H1 (cell line): ENCODE measurements at regions not wholly inside any gene's neighbourhood (a gene's known extent, or its start where the extent isn't known, plus 50 kb on each side); places are given as distances from the start of the nearest gene placed in this dataset.

Source experiments
- CTCF ChIA-PET: fragments of 300-600 bp; sonication (Branson Sonifier 250); formaldehyde crosslinking; loops from one replicate; lab custom pipeline; 2021; ENCODE audit not compliant: partially characterized antibody; lab: Charles Lee
- POLR2A ChIA-PET: fragments of 300-600 bp; sonication (Branson Sonifier 250); formaldehyde crosslinking; loops from one replicate; lab custom pipeline; 2021; ENCODE audit warnings: inconsistent platforms; ENCODE audit not compliant: partially characterized antibody; lab: Charles Lee
- DNase-seq, 2 experiments: peaks; one replicate each; pipeline versions ENCODE4 v3.0.0 to v3.0.0-alpha.2; 2010 to 2022; ENCODE audit warnings: low spot score in 2 of 2, low read depth in 1 of 2, mixed read lengths in 1 of 2
- FAIRE-seq: peaks from 2 replicates; lab custom pipeline; 2011; peaks lifted over from hg19 to GRCh38; lab: Jason Lieb, UNC
- H2AFZ ChIP-seq: 2 replicates; pipeline ENCODE4 v1.8.1; 2012; ENCODE audit warnings: low read length, inconsistent platforms
- H2AK5ac ChIP-seq: 2 replicates; pipeline ENCODE4 v1.6.1; 2013; ENCODE audit warnings: low read depth, low read length
- H2BK120ac ChIP-seq: replicated peaks from 2 replicates; pipeline ENCODE3; 2013; ENCODE audit warnings: low read depth, low read length, inconsistent platforms
- H2BK12ac ChIP-seq: 2 replicates; pipeline ENCODE4 v1.6.1; 2013; ENCODE audit warnings: low read depth, low read length
- H2BK15ac ChIP-seq: 2 replicates; pipeline ENCODE4 v1.6.1; 2013; ENCODE audit warnings: low read length
- H2BK20ac ChIP-seq: 2 replicates; pipeline ENCODE4 v1.6.1; 2013; ENCODE audit warnings: low read length
- H2BK5ac ChIP-seq: 2 replicates; pipeline ENCODE4 v1.6.1; 2013; ENCODE audit warnings: low read depth, low read length
- H3K14ac ChIP-seq: 2 replicates; pipeline ENCODE4 v1.6.1; 2013; ENCODE audit warnings: inconsistent platforms; ENCODE audit not compliant: insufficient read length
- H3K18ac ChIP-seq: 2 replicates; pipeline ENCODE4 v1.6.1; 2013; ENCODE audit warnings: low read length; ENCODE audit errors: extremely low read depth
- H3K23ac ChIP-seq: 2 replicates; pipeline ENCODE4 v1.6.1; 2013; ENCODE audit warnings: inconsistent platforms; ENCODE audit not compliant: insufficient read length
- H3K23me2 ChIP-seq: 2 replicates; pipeline ENCODE4 v1.6.1; 2013; ENCODE audit warnings: low read depth, low read length
- H3K27ac ChIP-seq: 2 replicates; pipeline ENCODE4 v1.6.1; 2011; ENCODE audit warnings: low read depth, low read length, inconsistent platforms
- H3K27me3 ChIP-seq, 4 experiments: replicated peaks in 1 of 4; 1 replicate in 1 of 4; 2 replicates in 3 of 4; pipeline versions ENCODE4 v1.6.1 to v1.8.1; 2011 to 2013; ENCODE audit warnings: low read length in 3 of 4, mild to moderate bottlenecking in 3 of 4, inconsistent platforms in 2 of 4, mixed read lengths in 2 of 4, moderate library complexity in 1 of 4; ENCODE audit not compliant: control insufficient read depth in 3 of 4, insufficient read depth in 3 of 4; ENCODE audit errors: extremely low read depth in 1 of 4
- H3K36me3 ChIP-seq, 4 experiments: 2 replicates each; pipeline versions ENCODE4 v1.6.1 to v1.8.1; 2011 to 2013; ENCODE audit warnings: mild to moderate bottlenecking in 4 of 4, low read length in 3 of 4, moderate library complexity in 2 of 4, control low read depth in 1 of 4, inconsistent platforms in 1 of 4; ENCODE audit not compliant: insufficient read depth in 4 of 4, control insufficient read depth in 2 of 4
- H3K4ac ChIP-seq: replicated peaks from 2 replicates; pipeline ENCODE3; 2013; ENCODE audit warnings: low read length, low read depth, mixed read lengths, inconsistent platforms; ENCODE audit not compliant: insufficient read length
- H3K4me1 ChIP-seq, 4 experiments: replicated peaks in 1 of 4; 1 replicate in 1 of 4; 2 replicates in 3 of 4; pipeline versions ENCODE4 v1.6.1 to v1.8.1; 2011 to 2013; ENCODE audit warnings: low read length in 3 of 4, inconsistent platforms in 2 of 4, mixed read lengths in 1 of 4; ENCODE audit not compliant: insufficient read depth in 4 of 4, control insufficient read depth in 3 of 4
- H3K4me2 ChIP-seq, 2 experiments: 2 replicates each; pipeline versions ENCODE4 v1.6.1 to v1.8.1; 2011 to 2013; ENCODE audit warnings: low read depth in 2 of 2, low read length in 2 of 2, control low read depth in 1 of 2, inconsistent platforms in 1 of 2, mild to moderate bottlenecking in 1 of 2; ENCODE audit not compliant: insufficient read depth in 1 of 2
- H3K4me3 ChIP-seq, 4 experiments: fragments of 200-600, 300-600 bp in 1 of 4; sonication (generic), shearing (Covaris generic), sonication (Bioruptor Twin) in 1 of 4; 2 replicates each; pipeline versions ENCODE4 v1.5.1 to v1.8.1; 2011 to 2016; ENCODE audit warnings: low read length in 4 of 4, low read depth in 3 of 4, control low read depth in 2 of 4, inconsistent platforms in 2 of 4, mild to moderate bottlenecking in 2 of 4, mixed read lengths in 1 of 4, moderate library complexity in 1 of 4; ENCODE audit not compliant: insufficient read depth in 2 of 4; ENCODE audit errors: extremely low read depth in 1 of 4
- H3K56ac ChIP-seq: replicated peaks from 2 replicates; pipeline ENCODE3; 2013; ENCODE audit warnings: low read depth, mild to moderate bottlenecking, mixed read lengths, low read length, inconsistent platforms; ENCODE audit not compliant: insufficient read length
- H3K79me1 ChIP-seq: 2 replicates; pipeline ENCODE4 v1.6.1; 2013; ENCODE audit warnings: low read depth, low read length, control low read depth
- H3K79me2 ChIP-seq, 2 experiments: 2 replicates each; pipeline versions ENCODE4 v1.6.1 to v1.8.1; 2012 to 2013; ENCODE audit warnings: low read length in 2 of 2, mild to moderate bottlenecking in 2 of 2, inconsistent platforms in 1 of 2; ENCODE audit not compliant: insufficient read depth in 2 of 2, control insufficient read depth in 1 of 2
- H3K9ac ChIP-seq, 4 experiments: replicated peaks in 1 of 4; 1 replicate in 1 of 4; 2 replicates in 3 of 4; pipeline versions ENCODE4 v1.6.1 to v1.8.1; 2011 to 2013; ENCODE audit warnings: low read depth in 3 of 4, low read length in 3 of 4, control low read depth in 2 of 4, mild to moderate bottlenecking in 2 of 4, moderate library complexity in 2 of 4, inconsistent platforms in 1 of 4; ENCODE audit errors: extremely low read depth in 1 of 4
- H3K9me3 ChIP-seq, 2 experiments: 2 replicates each; pipeline versions ENCODE4 v1.6.1 to v1.8.1; 2012 to 2013; ENCODE audit warnings: mild to moderate bottlenecking in 2 of 2, moderate library complexity in 2 of 2, control low read depth in 1 of 2, inconsistent platforms in 1 of 2, low read depth in 1 of 2, low read length in 1 of 2, mixed read lengths in 1 of 2; ENCODE audit not compliant: insufficient read depth in 2 of 2
- H4K20me1 ChIP-seq, 2 experiments: replicated peaks in 1 of 2; 2 replicates each; pipeline versions ENCODE3 to v1.8.1; 2011 to 2013; ENCODE audit warnings: inconsistent platforms in 2 of 2, low read length in 2 of 2, mild to moderate bottlenecking in 1 of 2; ENCODE audit not compliant: insufficient read depth in 2 of 2, control insufficient read depth in 1 of 2
- H4K5ac ChIP-seq: 2 replicates; pipeline ENCODE4 v1.6.1; 2013; ENCODE audit warnings: low read length, low read depth, mixed read lengths, inconsistent platforms; ENCODE audit not compliant: insufficient read length
- H4K8ac ChIP-seq: 2 replicates; pipeline ENCODE4 v1.8.0; 2013; ENCODE audit warnings: mild to moderate bottlenecking, moderate library complexity, low read length, inconsistent platforms; ENCODE audit not compliant: insufficient read depth; ENCODE audit errors: extremely low read depth
- H4K91ac ChIP-seq: replicated peaks from 2 replicates; pipeline ENCODE3; 2013; ENCODE audit warnings: low read length, mixed read lengths, inconsistent platforms; ENCODE audit not compliant: insufficient read length
- EP300 ChIP-seq, 2 experiments: IDR thresholded peaks; 1 replicate in 1 of 2; 2 replicates in 1 of 2; pipeline ENCODE4 v1.6.1; 2011 to 2012; ENCODE audit warnings: low read depth in 2 of 2, low read length in 2 of 2, mild to moderate bottlenecking in 2 of 2, borderline replicate concordance in 1 of 2, inconsistent platforms in 1 of 2, moderate library complexity in 1 of 2
- TBP ChIP-seq: IDR thresholded peaks from 2 replicates; pipeline ENCODE4 v1.6.1; 2011; ENCODE audit warnings: low read depth, low read length, improper control_type of control experiment
- TCF12 ChIP-seq: IDR thresholded peaks from 2 replicates; pipeline ENCODE4 v1.6.1; 2011; ENCODE audit warnings: low read depth, mild to moderate bottlenecking, low read length
- WGBS, 2 experiments: shearing (Covaris generic) in 1 of 2; methylation state at CpG; one replicate each; pipeline versions ENCODE4 v1.1.6 to v1.1.7; 2013 to 2015; ENCODE audit warnings: low lambda C conversion rate in 2 of 2, mixed read lengths in 2 of 2, inconsistent platforms in 1 of 2, low coverage in 1 of 2, missing lambda C conversion rate in 1 of 2; ENCODE audit not compliant: insufficient replicate concordance in 2 of 2, insufficient coverage in 1 of 2, insufficient read length in 1 of 2; ENCODE audit errors: extremely low coverage in 1 of 2, missing lambda C conversion rate in 1 of 2; 5-methylcytosine and 5-hydroxymethylcytosine counted together

GRCh38 chr5:125316915-125317535 lies 570.6 kb upstream of the ZNF608 start:
- Histone ChIP-seq H3K4me3 (peak overlapping the region in 1 of 4 experiments; percentile 37; a peak in 2 of 8 replicates), H3K27me3 (no peaks in the 10 kb centered on the region), H3K9ac (no peak overlapping the region), H2BK12ac (no peak overlapping the region), H3K4me2 (peak overlapping the region; percentile 28 to 53), H3K4me1 (peaks cover 0 to 3% (median 1%) of the 10 kb centered on the region in 4 experiments; a peak in 4 of 7 replicates), H4K91ac (peak overlapping the region; percentile 80), H3K4ac (no peak overlapping the region), H3K23me2 (no peaks in the 10 kb centered on the region), H3K18ac (no peak overlapping the region; the same call in 1 of the 2 replicates), H4K5ac (peak overlapping the region; percentile 86), H2BK15ac (no peak overlapping the region), H3K56ac (no peak overlapping the region), H2BK5ac (peak overlapping the region; percentile 42; the same call in 1 of the 2 replicates), H3K27ac (no peak overlapping the region), H2AK5ac (no peak overlapping the region), H3K36me3 (peaks cover 0 to 3% (median 1%) of the 10 kb centered on the region in 4 experiments; a peak in 2 of 8 replicates), H2BK20ac (no peak overlapping the region), H3K79me2 (no peaks in the 10 kb centered on the region), H3K79me1 (no peaks in the 10 kb centered on the region), H3K9me3 (peaks cover 11 to 17% of the 10 kb centered on the region in 2 experiments), H4K8ac (no peak overlapping the region), H2BK120ac (peak overlapping the region; percentile 87), H3K14ac (no peak overlapping the region), H4K20me1 (no peaks in the 10 kb centered on the region), H3K23ac (no peak overlapping the region), H2AFZ (0 out of 2 replicates have a peak overlapping the region, but pooled peaks have one; percentile 11)
- no peak for DNase-seq
- ChIA-PET POLR2A (interaction anchor here (0.7 kb wide), 1 partner anchor 32 kb away, joined by 3 read pairs; no protein-coding TSS in a partner anchor), CTCF (no interaction called here)
- WGBS, 2 experiments = 54% methylated on average over 7 of the region's 7 CpGs; no CpG with 5 or more reads in 1 of the 2 experiments
- FAIRE-seq = no peak
- TF ChIP-seq TBP (no peak), TCF12 (no peak), EP300 (IDR thresholded peaks at IDR 0.05; ENCODE audit: borderline replicate concordance in 1 of 2, low read depth in 2 of 2, low read length in 2 of 2) (no peak)
